Prostate gland (tissue), 2 donors: ENCODE measurements at regions not wholly inside any gene's neighbourhood (a gene's known extent, or its start where the extent isn't known, plus 50 kb on each side); places are given as distances from the start of the nearest gene placed in this dataset.

ENCODE experiments used
- CTCF ChIP-seq, 4 experiments: fragments of 200-600 bp in 2 of 4; fragments of 450-650 bp in 2 of 4; sonication (generic) in 2 of 4; IDR thresholded peaks; 1 replicate in 3 of 4; 2 replicates in 1 of 4; pipeline ENCODE4 v1.5.1; 2016 to 2019; ENCODE audit warnings: antibody characterized with exemption in 4 of 4, mild to moderate bottlenecking in 2 of 4, moderate library complexity in 2 of 4
- POLR2A ChIP-seq: fragments of 450-650 bp; IDR thresholded peaks from one replicate; pipeline ENCODE4 v1.6.1; 2016; ENCODE audit warnings: antibody characterized with exemption, mild to moderate bottlenecking
- POLR2AphosphoS5 ChIP-seq: sonication (generic); formaldehyde crosslinking; IDR thresholded peaks from one replicate; pipeline ENCODE4 v1.6.1; 2017; ENCODE audit warnings: antibody characterized with exemption

GRCh38 chr5:19285286-19285685 is 702.7 kb downstream of the CDH18 start:
- TF ChIP-seq CTCF (IDR thresholded peaks at IDR 0.05) (no peak), POLR2AphosphoS5 (no peak), POLR2A (no peak)
